ENCODE measurements at regions not wholly inside any gene's neighbourhood (a gene's known extent, or its start where the extent isn't known, plus 50 kb on each side); places are given as distances from the start of the nearest gene placed in this dataset.
A peak's percentile ranks its signal among the peaks of the same experiment; 100 is the strongest.
"Not testable (repeated sequence)": the region's sequence is repeated elsewhere in the genome, so short reads cannot be mapped to it uniquely, and the experiment has no call there.

- peak; percentile 79 for DNase-seq (ENCODE audit: low read depth)
Measured at GRCh38 chr6:14524319-14524718, 406.7 kb downstream of the CD83 start.

GRCh38 chr6:14530385-14530784 is 412.8 kb downstream of the CD83 start:
- no peak for DNase-seq (ENCODE audit: low read depth)

- no peak for DNase-seq (ENCODE audit: low read depth)
Measured at GRCh38 chr6:14533446-14533845, 415.9 kb downstream of the CD83 start.

GRCh38 chr6:14537030-14537429 is 419.5 kb downstream of the CD83 start:
- no peak for DNase-seq (ENCODE audit: low read depth)

GRCh38 chr6:14540276-14540675 is 422.7 kb downstream of the CD83 start:
- DNase-seq (ENCODE audit: low read depth), result no peak

GRCh38 chr6:14540810-14541540 is 423.4 kb downstream of the CD83 start:
- DNase-seq (ENCODE audit: low read depth), result no peak

- no peak for DNase-seq (ENCODE audit: low read depth)
Measured at GRCh38 chr6:14542670-14543366, 425.2 kb downstream of the CD83 start.

GRCh38 chr6:14543971-14544585 is 426.5 kb downstream of the CD83 start:
- DNase-seq (ENCODE audit: low read depth), result no peak

GRCh38 chr6:14544666-14545065 is 427.1 kb downstream of the CD83 start:
- no peak for DNase-seq (ENCODE audit: low read depth)

- no peak for DNase-seq (ENCODE audit: low read depth)
Measured at GRCh38 chr6:14545496-14545895, 427.9 kb downstream of the CD83 start.

GRCh38 chr6:14546036-14546435 is 428.5 kb downstream of the CD83 start:
- DNase-seq (ENCODE audit: low read depth), result no peak

- no peak for DNase-seq (ENCODE audit: low read depth)
Measured at GRCh38 chr6:14547284-14547998, 429.9 kb downstream of the CD83 start.

- no peak for DNase-seq (ENCODE audit: low read depth)
Measured at GRCh38 chr6:14549304-14549770, 431.8 kb downstream of the CD83 start.

GRCh38 chr6:14549871-14550270 is 432.3 kb downstream of the CD83 start:
- DNase-seq (ENCODE audit: low read depth), result no peak

- no peak for DNase-seq (ENCODE audit: low read depth)
Measured at GRCh38 chr6:14550410-14550809, 432.8 kb downstream of the CD83 start.

GRCh38 chr6:14550822-14551221 is 433.2 kb downstream of the CD83 start:
- DNase-seq (ENCODE audit: low read depth), result no peak

GRCh38 chr6:14551601-14552000 is 434.0 kb downstream of the CD83 start:
- DNase-seq (ENCODE audit: low read depth), result not testable (repeated sequence)

- DNase-seq (ENCODE audit: low read depth), result no peak
Measured at GRCh38 chr6:14552891-14553290, 435.3 kb downstream of the CD83 start.

- no peak for DNase-seq (ENCODE audit: low read depth)
Measured at GRCh38 chr6:14553515-14553914, 435.9 kb downstream of the CD83 start.

- no peak for DNase-seq (ENCODE audit: low read depth)
Measured at GRCh38 chr6:14555804-14556203, 438.2 kb downstream of the CD83 start.

- DNase-seq (ENCODE audit: low read depth), result no peak
Measured at GRCh38 chr6:14559746-14560536, 442.4 kb downstream of the CD83 start.

- not testable (repeated sequence) for DNase-seq (ENCODE audit: low read depth)
Measured at GRCh38 chr6:14561563-14561962, 444.0 kb downstream of the CD83 start.

All from GM04503 (cell line).